Ascending aorta (tissue), 2 donors: ENCODE measurements at regions not wholly inside any gene's neighbourhood (a gene's known extent, or its start where the extent isn't known, plus 50 kb on each side); places are given as distances from the start of the nearest gene placed in this dataset.
"Not testable (repeated sequence)": the region's sequence is repeated elsewhere in the genome, so short reads cannot be mapped to it uniquely, and the experiment has no call there.

Experiments
- DNase-seq, 2 donors: peaks; one replicate each; pipeline ENCODE4 v3.0.0-alpha.2; 2019; ENCODE audit warnings: low spot score in 2 of 2
- H3K27ac ChIP-seq, 2 donors: fragments of 200-600 bp; sonication (generic); one replicate each; pipeline ENCODE4 v1.5.1; 2016 to 2017; ENCODE audit warnings: mild to moderate bottlenecking in 1 of 2
- H3K27me3 ChIP-seq: fragments of 200-600 bp; sonication (generic); one replicate; pipeline ENCODE4 v1.5.1; 2017
- H3K36me3 ChIP-seq, 2 donors: fragments of 200-600 bp; sonication (generic); one replicate each; pipeline ENCODE4 v1.5.1; 2016
- H3K4me1 ChIP-seq, 2 donors: fragments of 200-600 bp; sonication (generic); one replicate each; pipeline ENCODE4 v1.5.1; 2016 to 2017; ENCODE audit warnings: mild to moderate bottlenecking in 1 of 2
- H3K4me3 ChIP-seq, 2 donors: fragments of 200-600 bp; sonication (generic); one replicate each; pipeline ENCODE4 v1.5.1; 2016 to 2017; ENCODE audit warnings: mild to moderate bottlenecking in 1 of 2
- H3K9me3 ChIP-seq, 2 donors: fragments of 200-600 bp; sonication (generic); one replicate each; pipeline ENCODE4 v1.5.1; 2016
- CTCF ChIP-seq, 3 experiments: fragments of 200-600 bp in 2 of 3; fragments of 450-650 bp in 1 of 3; sonication (generic) in 2 of 3; IDR thresholded peaks; one replicate each; pipeline ENCODE4 v1.5.1; 2016 to 2019; ENCODE audit warnings: antibody characterized with exemption in 3 of 3, mild to moderate bottlenecking in 1 of 3, moderate library complexity in 1 of 3
- intact Hi-C: fragments of 100-400 bp; cut with DNase I; formaldehyde crosslinking; loops from one replicate; pipeline ENCODE4 v1.15.1; 2023

GRCh38 chr2:132256251-132256902, 94.6 kb upstream of the ANKRD30BL start:
- DNase-seq = no peak
- no peaks in the 10 kb centered on the region for H3K4me1 ChIP-seq
- H3K27ac ChIP-seq = no peak overlapping the region
- H3K27me3 ChIP-seq = no peaks in the 10 kb centered on the region
- no peak for TF ChIP-seq CTCF (IDR thresholded peaks at IDR 0.05)
- H3K4me3 ChIP-seq = no peak overlapping the region
- H3K36me3 ChIP-seq = no peaks in the 10 kb centered on the region
- intact Hi-C loops = no loop called here
- H3K9me3 ChIP-seq = no peaks in the 10 kb centered on the region

DNA sequence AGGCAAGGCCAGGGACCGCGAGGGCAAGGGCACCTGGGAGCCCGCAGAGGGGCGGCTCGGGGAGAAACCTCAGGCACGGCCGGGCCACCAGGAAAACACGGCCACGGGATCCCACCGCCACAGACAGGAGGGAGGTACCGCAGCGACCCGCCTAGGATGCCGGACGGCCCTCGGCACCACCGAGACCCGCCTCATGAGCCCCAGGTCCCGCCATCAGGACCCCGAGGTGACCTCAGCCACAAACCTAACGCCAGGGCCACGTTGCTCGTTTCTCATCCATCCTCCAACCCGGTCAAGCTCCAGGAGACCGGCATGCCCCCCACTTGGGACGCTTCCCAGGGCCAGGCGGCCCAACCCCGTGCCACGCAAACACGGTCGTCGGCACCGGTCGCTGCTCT, 95.2 kb upstream of the ANKRD30BL start:
- DNase-seq, H3K27me3 ChIP-seq, H3K9me3 ChIP-seq, H3K4me3 ChIP-seq, intact Hi-C loops, H3K36me3 ChIP-seq, H3K4me1 ChIP-seq, H3K27ac ChIP-seq: not testable (repeated sequence)

DNA sequence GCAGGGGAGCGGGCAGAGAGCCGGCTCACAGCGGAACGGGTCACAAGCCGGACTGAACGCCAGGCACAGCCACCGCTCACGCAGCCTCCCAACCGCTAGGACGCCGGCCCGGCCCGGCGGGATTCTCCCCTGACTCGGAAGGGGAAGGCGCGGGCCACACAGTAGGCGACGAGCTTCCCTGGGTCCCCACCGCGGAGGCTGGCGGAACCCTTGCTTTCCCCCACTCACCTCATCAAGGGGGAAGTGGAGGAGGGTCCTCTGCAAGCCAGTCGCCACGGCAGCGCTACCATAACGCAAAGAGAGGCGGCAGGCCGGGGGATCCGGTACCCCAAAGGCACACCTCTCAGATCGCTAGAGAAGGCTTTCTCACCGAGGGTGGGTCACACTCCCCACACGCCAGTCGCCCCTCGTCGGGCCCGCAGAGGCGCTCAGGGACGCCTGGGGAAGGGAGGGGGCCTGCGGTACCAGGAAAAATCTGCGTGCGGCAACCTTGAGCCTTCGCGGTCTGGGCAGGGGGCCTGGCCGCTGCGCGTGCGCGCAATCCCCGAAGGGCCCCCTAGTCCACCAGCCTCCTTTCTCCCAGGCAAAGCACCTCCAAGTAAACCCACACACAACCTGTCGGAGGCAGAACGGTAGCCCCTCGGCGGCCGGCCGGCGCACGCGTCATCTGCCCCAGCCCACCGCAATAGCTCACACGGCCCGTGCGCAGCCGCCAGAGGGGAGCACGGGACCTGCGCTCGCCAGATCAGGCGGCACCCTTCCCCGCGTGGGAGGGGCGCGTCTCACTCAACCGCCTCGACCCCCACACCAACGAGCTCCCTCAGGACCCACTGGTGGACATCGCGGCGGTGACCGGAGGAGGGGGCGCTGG, 95.8 kb upstream of the ANKRD30BL start:
- H3K4me3 ChIP-seq, H3K4me1 ChIP-seq, H3K27me3 ChIP-seq, DNase-seq, H3K27ac ChIP-seq, H3K36me3 ChIP-seq, intact Hi-C loops, H3K9me3 ChIP-seq: not testable (repeated sequence)

DNA sequence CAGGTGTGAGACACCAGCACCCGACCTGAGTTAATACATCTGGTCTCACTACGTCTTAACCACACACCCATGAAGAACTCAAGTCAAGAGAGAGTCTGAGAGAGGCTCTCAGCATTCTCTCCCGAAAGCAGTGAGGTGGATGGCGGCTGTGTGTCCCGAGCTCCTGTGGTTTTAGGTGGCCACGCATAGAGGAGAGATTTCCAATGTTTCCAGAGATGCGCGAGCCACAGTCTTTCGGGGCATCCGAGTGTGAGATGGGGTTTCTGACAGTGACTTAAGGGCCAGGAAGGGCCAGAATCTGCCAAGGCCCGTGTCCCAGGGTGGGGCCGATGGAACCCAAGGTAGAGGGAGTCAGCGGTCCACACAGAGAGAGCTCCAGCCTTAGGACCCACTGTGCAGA, 97.5 kb upstream of the ANKRD30BL start:
- DNase-seq, intact Hi-C loops, H3K27me3 ChIP-seq, H3K9me3 ChIP-seq, H3K4me1 ChIP-seq, H3K27ac ChIP-seq, H3K36me3 ChIP-seq, H3K4me3 ChIP-seq: not testable (repeated sequence)

DNA sequence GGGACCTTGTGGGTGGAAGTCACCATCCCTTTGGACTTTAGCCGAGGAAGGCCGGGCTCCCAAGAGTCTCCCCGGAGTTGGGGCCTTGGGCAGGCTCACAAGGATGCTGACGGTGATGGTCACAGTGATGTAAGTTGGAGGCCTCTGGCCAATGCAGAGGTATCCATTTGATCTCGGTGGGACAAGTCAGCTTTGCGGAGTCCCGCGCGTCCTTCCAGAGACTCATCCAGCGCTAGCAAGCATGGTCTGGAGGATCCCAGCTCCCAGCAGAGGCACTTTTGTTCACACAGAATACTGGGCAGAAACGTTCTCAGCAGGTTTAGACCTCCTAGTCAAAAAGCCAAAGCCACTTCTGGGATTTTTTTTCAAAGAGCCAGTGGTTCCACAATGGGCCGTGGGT, 103.8 kb upstream of the ANKRD30BL start:
- H3K36me3 ChIP-seq, H3K4me3 ChIP-seq, H3K27ac ChIP-seq, H3K27me3 ChIP-seq, DNase-seq, intact Hi-C loops, H3K4me1 ChIP-seq, H3K9me3 ChIP-seq: not testable (repeated sequence)

DNA sequence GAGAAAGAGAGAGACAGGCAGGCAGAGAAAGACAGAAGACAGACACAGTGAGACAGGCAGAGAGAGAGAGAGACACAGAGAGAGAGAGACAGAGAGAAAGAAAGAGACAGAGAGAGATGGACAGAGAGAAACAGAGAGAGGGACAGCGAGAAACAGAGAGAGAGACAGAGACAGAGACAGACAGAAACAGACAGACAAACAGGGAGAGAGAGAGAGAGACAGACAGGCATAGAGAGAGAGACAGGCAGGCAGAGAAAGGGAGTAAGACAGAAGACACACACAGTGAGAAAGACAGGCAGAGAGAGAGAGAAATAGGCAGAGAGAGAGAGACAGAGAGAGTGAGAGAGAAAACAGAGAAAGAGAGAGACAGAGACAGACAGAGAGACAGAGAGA, 105.3 kb upstream of the ANKRD30BL start:
- Histone ChIP-seq H3K36me3 (no peaks in the 10 kb centered on the region), H3K4me1 (no peaks in the 10 kb centered on the region), H3K27me3 (no peaks in the 10 kb centered on the region), H3K9me3 (no peaks in the 10 kb centered on the region), H3K4me3 (no peak overlapping the region), H3K27ac (no peak overlapping the region)
- intact Hi-C loops = no loop called here
- DNase-seq = no peak
- TF ChIP-seq CTCF (IDR thresholded peaks at IDR 0.05) = no peak

GRCh38 chr2:132267498-132268283, 105.9 kb upstream of the ANKRD30BL start:
- intact Hi-C loops, DNase-seq, H3K27me3 ChIP-seq, H3K27ac ChIP-seq, H3K4me1 ChIP-seq, H3K36me3 ChIP-seq, H3K9me3 ChIP-seq: not testable (repeated sequence)
- peak overlapping the region in 1 of 2 donors; percentile 53 for H3K4me3 ChIP-seq
